D341Med (cell line): ENCODE measurements at regions not wholly inside any gene's neighbourhood (a gene's known extent, or its start where the extent isn't known, plus 50 kb on each side); places are given as distances from the start of the nearest gene placed in this dataset.

Source experiments
- DNase-seq: peaks from one replicate; pipeline ENCODE4 v3.0.0; 2012; ENCODE audit warnings: low spot score

DNA sequence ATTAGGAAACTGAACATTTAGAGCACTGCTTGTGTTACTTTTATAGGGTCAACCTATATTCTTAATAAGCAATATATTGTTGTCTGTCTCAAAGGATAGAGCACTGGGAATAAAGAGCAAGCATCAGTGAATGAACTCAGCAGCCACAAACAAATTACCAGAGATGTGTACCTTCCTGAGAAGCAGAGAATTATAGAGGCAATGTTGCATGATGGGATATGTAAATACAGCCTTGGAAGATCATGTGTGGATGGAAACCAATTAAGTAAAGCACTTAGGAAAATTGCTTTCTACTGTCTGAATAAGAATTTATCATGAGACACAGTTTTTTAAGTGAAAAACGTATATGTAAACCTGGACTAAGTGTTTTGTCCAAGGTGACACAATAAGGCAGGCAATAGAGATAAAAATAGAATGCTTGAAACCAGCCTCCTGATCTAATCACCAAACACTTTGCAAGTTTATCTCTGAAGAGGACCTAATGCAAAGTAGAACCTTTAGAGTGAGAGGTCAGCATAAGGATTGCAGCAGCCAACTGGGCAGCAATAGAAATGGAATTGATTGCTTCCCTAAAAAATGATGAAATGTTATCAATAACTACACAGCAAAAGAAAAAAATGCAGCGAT is 848.0 kb downstream of the TUSC7 start:
- DNase-seq = no peak

DNA sequence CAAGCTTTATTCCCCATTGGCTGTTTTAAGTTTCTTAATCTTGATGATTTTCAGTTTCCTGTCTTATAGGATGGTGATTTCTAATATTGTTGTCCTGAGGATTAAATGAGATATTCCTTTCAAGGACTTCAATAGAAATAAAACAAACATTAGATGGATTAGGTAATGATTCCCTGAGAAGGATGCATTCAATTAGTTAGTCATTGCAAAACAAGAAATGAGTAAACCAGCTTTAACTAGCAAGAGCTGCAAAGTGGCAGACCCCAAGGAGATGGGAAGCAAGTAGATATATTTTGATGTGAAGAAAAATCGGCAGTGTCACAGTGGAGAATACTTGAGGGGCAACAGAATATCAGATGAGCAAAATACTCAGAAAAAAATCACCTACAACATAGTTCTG is 849.1 kb downstream of the TUSC7 start:
- no peak for DNase-seq

DNA sequence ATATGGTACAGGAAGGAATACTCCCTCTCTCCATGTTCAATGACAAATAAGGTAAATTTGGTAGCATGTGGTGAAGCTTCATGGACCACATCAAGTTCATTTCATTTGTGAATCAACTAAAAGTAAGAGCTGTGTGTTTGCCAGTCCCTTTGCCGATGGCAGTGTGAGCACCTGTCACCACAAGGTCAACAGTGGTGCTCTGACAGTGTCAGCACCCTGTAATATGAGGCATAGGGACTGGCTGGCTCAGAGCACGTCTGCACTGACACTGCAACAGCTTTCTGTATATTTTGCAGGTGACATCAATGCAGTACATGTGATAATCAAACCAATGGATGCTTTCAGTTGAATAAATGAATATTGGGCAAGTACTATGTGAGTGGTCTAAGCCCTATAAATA is 852.4 kb downstream of the TUSC7 start:
- DNase-seq = no peak

DNA sequence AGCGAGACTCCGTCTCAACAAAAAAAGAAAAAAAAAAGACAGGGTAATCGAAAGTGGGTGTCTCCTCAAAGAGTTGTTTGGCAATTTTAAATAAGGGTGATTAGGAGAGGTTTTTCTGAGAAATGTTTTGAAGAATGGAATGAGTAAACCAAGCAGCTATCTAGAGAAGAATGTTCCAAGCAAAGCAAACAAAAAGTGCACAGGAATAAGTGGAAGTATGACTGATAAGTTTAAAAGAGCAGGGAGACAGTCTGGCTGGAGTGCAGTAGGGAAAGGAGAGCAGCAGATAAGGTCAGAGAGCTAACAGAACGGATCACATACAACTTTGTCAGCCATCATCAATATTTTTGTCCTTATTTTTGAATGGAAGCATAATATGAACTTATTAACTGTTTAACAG is 853.5 kb downstream of the TUSC7 start:
- no peak for DNase-seq

DNA sequence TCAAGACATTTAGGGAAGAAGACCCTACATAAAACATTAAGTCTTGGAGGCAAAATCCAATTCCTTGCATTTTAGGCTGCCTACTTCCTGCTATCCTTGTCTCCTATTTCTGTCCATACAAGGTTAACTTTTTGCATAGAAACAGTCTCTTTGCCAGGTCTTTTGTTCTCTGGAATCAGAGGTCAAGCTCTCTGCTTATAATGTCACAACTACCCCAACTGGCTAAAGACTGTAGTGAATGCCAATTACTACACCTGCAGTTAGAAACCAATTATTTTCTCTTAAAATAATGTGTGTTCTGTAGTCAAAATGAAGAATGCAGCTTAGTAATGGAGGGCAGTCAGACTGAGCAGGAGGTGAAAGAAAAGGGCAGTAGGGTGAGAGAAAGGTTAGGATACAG is 856.2 kb downstream of the TUSC7 start:
- DNase-seq = no peak

DNA sequence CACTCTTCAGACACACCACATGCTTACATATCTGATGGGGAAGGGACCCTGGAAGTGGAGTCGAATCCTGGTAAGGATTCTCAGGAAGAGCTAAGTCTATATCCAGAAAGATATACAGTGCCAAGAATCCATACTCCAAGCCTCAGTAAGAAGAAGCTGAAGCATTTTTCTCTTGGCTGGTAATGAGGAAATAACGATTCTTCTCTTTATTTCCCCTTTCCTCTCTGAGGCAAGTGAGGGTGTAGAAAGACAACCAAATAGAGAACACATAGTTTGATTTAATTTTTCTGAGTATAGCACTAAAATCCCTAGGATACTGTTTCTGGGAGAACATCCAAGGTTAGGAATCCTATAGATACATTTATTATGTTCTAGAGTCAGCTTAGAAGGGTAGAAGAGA is 857.3 kb downstream of the TUSC7 start:
- no peak for DNase-seq

DNA sequence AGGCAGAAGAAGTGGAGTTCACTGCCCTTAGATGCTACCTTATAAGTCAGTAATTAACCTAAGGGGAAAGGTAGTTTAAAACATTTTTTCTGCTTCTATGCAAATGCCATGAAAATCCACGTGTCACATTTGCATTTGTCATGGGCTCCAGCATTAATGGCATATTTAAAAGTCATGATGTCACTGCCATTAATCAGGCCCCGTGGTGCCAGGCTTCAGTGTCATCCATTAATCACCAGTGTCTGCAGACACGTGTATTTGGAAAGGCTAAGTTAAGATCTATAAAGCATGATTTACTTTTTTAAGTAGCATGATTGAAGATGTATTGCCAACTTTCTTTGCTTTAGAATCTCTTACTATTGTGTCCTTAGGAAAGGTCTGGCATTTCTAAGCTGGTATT is 857.8 kb downstream of the TUSC7 start:
- no peak for DNase-seq

DNA sequence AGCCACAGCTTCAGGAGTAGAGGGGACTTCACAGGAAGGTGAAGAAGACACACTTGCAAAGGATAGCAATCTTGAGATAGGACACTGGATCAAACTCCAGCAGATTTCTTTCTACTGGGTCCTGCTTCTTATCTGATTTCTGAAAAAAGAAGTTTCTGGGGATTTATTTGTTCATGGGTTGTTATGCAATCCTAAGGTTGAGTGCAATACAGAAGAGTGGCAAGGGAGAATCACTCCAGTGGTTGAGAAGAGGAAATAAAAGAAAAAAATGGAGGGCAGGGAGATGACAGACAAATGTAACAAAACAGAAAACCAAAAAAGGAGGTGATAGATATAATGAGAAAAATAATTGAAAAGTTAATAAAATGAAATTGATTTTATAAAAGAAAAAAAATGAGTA is 858.3 kb downstream of the TUSC7 start:
- DNase-seq = no peak

DNA sequence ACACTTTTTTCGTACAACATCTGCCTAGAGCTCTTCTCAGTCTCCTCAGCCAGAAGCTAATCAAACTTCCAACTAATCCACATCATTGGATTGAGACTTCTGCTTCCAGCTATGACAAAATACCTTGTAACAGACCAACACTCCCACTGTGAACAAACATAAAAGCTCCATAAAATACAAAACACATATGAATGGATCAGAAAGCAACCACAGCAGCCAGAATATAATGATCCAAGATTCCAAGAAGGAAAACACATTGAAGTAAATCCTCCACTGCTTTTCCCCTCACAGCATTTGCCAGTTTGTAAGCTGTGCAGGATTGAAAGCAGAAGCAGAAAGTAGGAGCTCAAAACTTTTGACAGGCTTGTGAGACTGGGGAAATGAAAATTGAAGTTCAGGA is 863.2 kb downstream of the TUSC7 start:
- DNase-seq = no peak

DNA sequence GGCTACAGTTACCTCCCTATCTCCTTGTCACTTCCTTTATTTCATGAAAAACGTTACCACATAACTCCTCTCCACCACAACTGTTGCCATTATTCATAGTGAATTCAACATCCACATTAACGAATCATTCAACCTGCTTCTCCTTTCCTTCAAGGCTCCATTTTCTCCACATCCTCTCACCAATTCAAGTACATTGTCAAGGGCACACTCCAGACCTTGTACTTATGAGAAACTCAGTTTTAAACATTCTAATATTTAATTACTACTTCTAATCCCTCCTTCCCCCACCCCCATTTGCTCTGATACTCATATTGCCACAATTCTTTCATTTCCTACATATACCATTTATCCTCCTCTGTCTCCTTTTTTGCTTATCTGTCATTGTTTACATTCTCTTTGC is 871.2 kb downstream of the TUSC7 start:
- no peak for DNase-seq

DNA sequence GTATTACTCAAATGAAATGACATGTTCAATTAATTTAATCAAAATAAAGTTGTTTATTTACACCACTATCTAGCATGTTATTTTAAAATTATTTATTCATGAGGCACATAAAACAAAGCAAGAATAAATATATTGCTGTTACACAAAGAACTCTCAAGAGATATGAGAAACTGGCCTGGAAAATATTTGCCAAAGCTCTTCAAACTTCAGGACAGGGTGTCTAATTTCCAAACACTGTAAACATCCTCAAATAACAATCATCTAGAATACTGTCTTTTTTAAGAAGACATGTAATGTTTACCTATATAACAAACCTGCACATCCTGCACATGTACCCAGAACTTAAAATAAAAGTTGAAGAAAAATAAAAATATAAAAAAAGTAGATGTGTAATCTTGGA is 876.6 kb downstream of the TUSC7 start:
- no peak for DNase-seq

DNA sequence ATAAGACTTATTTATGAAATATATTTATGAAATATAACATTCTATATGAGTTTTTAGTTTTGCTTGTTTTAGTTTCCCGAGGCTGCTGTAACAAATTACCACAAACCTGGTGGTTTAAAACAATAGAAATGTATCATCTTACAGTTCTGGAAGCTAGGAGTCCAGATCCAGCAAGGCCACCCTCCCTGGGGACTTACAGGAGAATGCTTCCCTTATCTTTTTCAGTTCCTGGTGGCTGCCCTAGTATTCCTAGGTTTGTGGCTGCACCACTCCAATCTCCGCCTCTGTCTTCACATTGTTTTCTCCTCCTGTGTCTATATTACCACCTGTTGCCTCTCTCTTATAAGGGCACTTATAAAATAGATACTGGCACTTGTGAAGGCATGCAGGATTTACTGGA is 877.8 kb downstream of the TUSC7 start:
- DNase-seq = no peak

GRCh38 chr3:117589454-117589853 is 879.9 kb downstream of the TUSC7 start:
- peak; percentile 62 for DNase-seq

DNA sequence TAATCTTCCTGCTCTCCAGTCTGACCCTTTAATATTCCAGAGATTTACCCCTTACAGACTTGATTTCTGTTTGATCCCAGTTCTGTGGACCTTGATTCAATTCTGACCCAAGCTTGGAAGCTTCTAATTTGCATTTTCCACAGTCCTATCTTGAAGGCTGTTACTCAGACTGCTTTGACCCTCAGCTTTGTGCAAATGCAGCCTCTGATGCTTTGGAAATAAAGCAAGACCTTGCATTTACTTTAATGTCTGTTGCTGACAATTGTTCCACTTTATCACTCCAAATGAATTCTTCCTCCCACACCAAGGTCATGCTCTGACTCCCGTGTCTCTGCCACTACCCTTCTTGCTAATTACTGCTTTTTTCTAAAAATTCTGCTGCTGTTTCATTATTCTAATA is 886.0 kb downstream of the TUSC7 start:
- no peak for DNase-seq

GRCh38 chr3:117596503-117596902 is 886.9 kb downstream of the TUSC7 start:
- DNase-seq = no peak

- no peak for DNase-seq
These were observed 888.3 kb downstream of the TUSC7 start for GRCh38 chr3:117597865-117598264.

- no peak for DNase-seq
These were observed 890.5 kb downstream of the TUSC7 start for GRCh38 chr3:117600112-117600511.

DNA sequence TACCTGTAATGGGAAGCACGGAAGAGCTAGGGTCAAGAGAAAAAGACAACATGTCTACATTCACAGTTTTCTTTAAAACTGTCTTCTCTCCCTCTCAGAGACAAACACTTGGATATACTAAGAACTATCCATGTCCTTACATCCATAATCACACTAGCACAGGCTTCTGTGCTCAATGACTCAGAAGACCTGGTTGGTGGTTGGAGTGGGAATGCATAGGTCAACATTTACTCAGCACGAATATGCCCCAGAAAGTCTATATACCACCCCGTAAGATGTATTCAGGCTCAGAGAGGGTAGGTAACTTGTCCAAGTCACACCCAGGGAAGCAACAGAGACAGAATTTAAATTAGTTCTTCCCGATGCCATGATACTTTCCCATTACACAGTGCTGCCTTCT is 891.1 kb downstream of the TUSC7 start:
- DNase-seq = no peak

DNA sequence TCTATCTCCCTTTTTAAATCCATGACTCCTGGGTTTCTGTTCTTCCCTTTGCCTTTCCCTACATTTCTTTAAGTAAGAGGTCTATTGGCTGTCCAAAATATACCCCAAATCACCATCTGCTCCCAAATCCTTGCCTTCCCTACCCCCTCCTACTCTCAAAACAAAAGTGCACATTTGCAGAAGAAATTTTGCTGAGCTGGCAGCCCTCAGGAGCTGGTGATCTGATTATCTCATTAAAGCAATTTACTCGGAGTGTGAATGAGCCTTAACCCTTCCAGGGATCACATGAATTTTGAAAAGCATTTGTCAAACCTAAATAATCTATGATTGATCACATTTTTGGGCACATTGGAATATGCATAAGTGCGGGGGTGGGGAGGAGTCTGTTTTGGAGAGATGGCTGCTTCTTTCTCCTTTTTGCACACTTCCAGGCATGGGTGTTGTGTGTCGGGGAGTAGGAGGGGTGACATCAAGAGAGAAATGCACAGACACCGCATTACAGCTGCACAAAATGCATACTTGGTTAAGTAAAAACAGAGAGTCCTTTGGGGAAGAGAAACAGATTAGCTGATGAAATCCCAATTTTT is 892.6 kb downstream of the TUSC7 start:
- DNase-seq = peak; percentile 39

- no peak for DNase-seq
These were observed 893.5 kb downstream of the TUSC7 start for GRCh38 chr3:117603097-117603496.

- no peak for DNase-seq
These were observed 897.3 kb downstream of the TUSC7 start for GRCh38 chr3:117606866-117607265.

GRCh38 chr3:117609330-117609729 is 899.8 kb downstream of the TUSC7 start:
- no peak for DNase-seq

DNA sequence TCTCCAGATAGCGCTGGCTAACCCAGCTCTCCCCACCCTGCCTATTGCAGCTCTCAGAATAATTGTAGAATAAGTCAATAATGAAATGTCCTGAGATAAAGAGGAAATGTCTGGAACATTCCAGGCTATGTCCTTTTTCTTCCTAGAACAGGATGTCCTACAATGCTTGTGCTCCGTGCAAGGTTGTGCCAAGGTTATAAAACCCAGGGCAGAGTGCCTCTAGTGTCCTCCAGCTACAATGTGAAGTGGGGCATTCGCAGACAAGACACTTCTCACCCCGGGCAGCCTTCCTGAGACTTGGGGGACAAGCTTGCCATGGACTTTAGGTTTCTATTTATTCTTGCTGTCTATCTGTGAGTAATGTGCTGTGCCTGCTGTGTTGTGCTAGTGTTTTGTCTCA is 900.6 kb downstream of the TUSC7 start:
- DNase-seq = no peak

DNA sequence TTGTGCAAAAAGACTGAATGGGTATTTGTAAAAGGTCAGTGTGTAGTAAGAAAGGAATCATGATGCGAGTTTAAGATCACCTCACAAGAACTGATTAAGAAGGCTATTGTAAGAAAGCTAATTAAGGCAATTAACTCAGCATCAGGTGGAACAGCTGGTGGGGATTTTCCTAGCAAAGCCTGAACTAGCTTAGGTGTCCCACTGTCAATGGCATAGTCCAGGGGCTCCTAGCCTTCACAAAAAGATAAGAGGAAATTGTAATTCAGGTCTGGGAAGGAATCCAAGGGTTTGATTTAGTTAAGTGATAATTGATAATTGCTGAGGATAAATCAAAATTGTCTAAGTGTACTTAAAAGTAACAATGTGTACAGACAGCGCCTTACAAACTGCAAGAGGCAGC is 901.6 kb downstream of the TUSC7 start:
- peak; percentile 67 for DNase-seq

GRCh38 chr3:117616227-117616626 is 906.6 kb downstream of the TUSC7 start:
- no peak for DNase-seq
